Transverse colon (tissue), 4 donors: ENCODE measurements at regions not wholly inside any gene's neighbourhood (a gene's known extent, or its start where the extent isn't known, plus 50 kb on each side); places are given as distances from the start of the nearest gene placed in this dataset.

ENCODE experiments used
- DNase-seq: peaks from one replicate; pipeline ENCODE4 v3.0.0-alpha.2; 2019
- H3K27ac ChIP-seq, 4 donors: fragments of 200-600 bp; sonication (generic); 2 replicates each; pipeline ENCODE4 v1.5.1; 2016 to 2018; ENCODE audit warnings: inconsistent platforms in 4 of 4
- H3K27me3 ChIP-seq: fragments of 200-600 bp; sonication (generic); 2 replicates; pipeline ENCODE4 v1.5.1; 2017; ENCODE audit warnings: inconsistent platforms
- H3K36me3 ChIP-seq, 4 donors: fragments of 200-600 bp; sonication (generic); 2 replicates each; pipeline ENCODE4 v1.5.1; 2017 to 2019; ENCODE audit warnings: inconsistent platforms in 4 of 4
- H3K4me1 ChIP-seq, 4 donors: fragments of 200-600 bp; sonication (generic); 2 replicates each; pipeline ENCODE4 v1.5.1; 2017 to 2020; ENCODE audit warnings: inconsistent platforms in 4 of 4
- H3K4me3 ChIP-seq, 4 donors: fragments of 200-600 bp; sonication (generic); 1 replicate in 1 of 4; 2 replicates in 3 of 4; pipeline versions ENCODE4 v1.5.1 to v1.6.1; 2017 to 2019; ENCODE audit warnings: inconsistent platforms in 4 of 4
- H3K9me3 ChIP-seq, 2 donors: fragments of 200-600 bp; sonication (generic); 2 replicates each; pipeline ENCODE4 v1.5.1; 2017 to 2019; ENCODE audit warnings: inconsistent platforms in 2 of 2
- EP300 ChIP-seq: sonication (generic); formaldehyde crosslinking; IDR thresholded peaks from one replicate; pipeline ENCODE4 v1.6.1; 2017; ENCODE audit warnings: antibody characterized with exemption, low read depth
- POLR2A ChIP-seq: fragments of 450-650 bp; IDR thresholded peaks from one replicate; pipeline ENCODE4 v1.6.1; 2016; ENCODE audit warnings: antibody characterized with exemption, mild to moderate bottlenecking, moderate library complexity
- POLR2AphosphoS5 ChIP-seq, 3 donors: sonication (generic); formaldehyde crosslinking; IDR thresholded peaks; one replicate each; pipeline ENCODE4 v1.6.1; 2016; ENCODE audit warnings: antibody characterized with exemption in 3 of 3
- WGBS, 2 donors: methylation state at CpG; one replicate each; pipeline ENCODE4 v1.1.5; 2018; ENCODE audit warnings: low coverage in 1 of 2; 5-methylcytosine and 5-hydroxymethylcytosine counted together
- in situ Hi-C, 4 donors: fragments of 200-750 bp; cut with MboI; loops; one replicate each; pipeline versions ENCODE4 v1.15.0 to v1.15.1; 2017; ENCODE audit warnings: low sequenced_read_pairs in 3 of 4, low pct_ligation_motif_present in 1 of 4, low pct_unique_long_range_greater_than_20kb in 1 of 4
- intact Hi-C: fragments of 100-400 bp; cut with DNase I; formaldehyde crosslinking; loops from one replicate; pipeline ENCODE4 v1.15.1; 2023; ENCODE audit warnings: low total_unique reads
- TF ChIP-seq, protein P1 (sequence below), 5 experiments: fragments of 200-600 bp in 3 of 5; fragments of 450-650 bp in 2 of 5; sonication (generic) in 3 of 5; IDR thresholded peaks; 1 replicate in 2 of 5; 2 replicates in 3 of 5; pipeline ENCODE4 v1.5.1; 2016 to 2017; ENCODE audit warnings: antibody characterized with exemption in 5 of 5, inconsistent platforms in 3 of 5, mild to moderate bottlenecking in 2 of 5, moderate library complexity in 1 of 5

DNA sequence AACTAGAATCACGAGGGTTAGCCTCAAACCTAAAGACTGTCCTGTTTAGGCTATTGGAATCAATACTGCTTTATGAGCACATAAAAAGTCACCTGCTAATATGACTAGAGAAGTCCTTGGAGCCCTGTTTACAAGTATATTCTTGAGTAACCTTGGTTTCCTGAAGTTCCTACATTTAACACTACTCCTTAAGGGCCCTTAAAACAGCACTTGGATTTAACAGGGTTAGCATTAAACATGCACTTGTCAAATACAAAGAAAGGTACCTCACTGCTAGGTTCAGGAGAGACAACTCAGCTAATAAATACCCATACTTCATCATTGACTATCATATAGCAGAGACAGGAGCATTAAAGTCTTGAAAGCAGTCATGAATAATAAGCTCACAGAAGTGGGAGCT, 96.7 kb downstream of the SLC5A7 start:
- in situ Hi-C loops = no loop called here
- WGBS, 2 donors = 79 to 100% methylated on average over 1 of the region's 1 CpG
- no peaks in the 10 kb centered on the region for H3K9me3 ChIP-seq

DNA sequence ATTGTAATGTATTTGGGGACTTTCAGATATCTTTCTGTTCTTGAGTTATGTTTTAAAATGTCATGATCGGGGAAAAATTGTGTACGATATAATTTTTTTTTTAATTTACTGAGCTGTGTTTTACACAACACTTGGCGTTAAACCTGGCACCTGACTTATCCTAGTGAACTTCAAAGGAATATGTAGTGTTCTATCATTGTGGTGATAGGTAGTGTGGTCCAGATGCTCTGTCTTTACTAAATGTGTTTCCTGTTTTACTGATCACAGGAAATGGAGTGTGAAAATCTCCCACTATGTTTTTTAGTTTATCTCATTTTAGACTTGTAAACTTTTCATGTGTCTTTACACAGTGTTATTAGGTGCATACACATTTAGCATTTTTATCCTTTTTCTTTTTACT, 98.0 kb downstream of the SLC5A7 start:
- TF ChIP-seq POLR2A = no peak
- 63 to 86% methylated on average over 3 of the region's 3 CpGs for WGBS, 2 donors
- intact Hi-C loops (no loop called here), in situ Hi-C loops (no loop called here)
- no peaks in the 10 kb centered on the region for H3K9me3 ChIP-seq
- H3K4me3 ChIP-seq = no peak overlapping the region
- no peaks in the 10 kb centered on the region for H3K36me3 ChIP-seq
- no peaks in the 10 kb centered on the region for H3K27me3 ChIP-seq
- DNase-seq = no peak
- no peak overlapping the region for H3K27ac ChIP-seq
- H3K4me1 ChIP-seq = no peaks in the 10 kb centered on the region

More for the DNA sequence above, 96.7 kb downstream of the SLC5A7 start:
- intact Hi-C loops = no loop called here
- H3K27me3 ChIP-seq = no peaks in the 10 kb centered on the region
- H3K4me3 ChIP-seq = no peak overlapping the region
- H3K36me3 ChIP-seq = no peaks in the 10 kb centered on the region
- DNase-seq = no peak
- no peak overlapping the region for H3K27ac ChIP-seq
- no peak for TF ChIP-seq POLR2AphosphoS5 (IDR thresholded peaks at IDR 0.05)
- TF ChIP-seq EP300 = no peak
- no peak for TF ChIP-seq POLR2A
- TF ChIP-seq, protein P1, sequence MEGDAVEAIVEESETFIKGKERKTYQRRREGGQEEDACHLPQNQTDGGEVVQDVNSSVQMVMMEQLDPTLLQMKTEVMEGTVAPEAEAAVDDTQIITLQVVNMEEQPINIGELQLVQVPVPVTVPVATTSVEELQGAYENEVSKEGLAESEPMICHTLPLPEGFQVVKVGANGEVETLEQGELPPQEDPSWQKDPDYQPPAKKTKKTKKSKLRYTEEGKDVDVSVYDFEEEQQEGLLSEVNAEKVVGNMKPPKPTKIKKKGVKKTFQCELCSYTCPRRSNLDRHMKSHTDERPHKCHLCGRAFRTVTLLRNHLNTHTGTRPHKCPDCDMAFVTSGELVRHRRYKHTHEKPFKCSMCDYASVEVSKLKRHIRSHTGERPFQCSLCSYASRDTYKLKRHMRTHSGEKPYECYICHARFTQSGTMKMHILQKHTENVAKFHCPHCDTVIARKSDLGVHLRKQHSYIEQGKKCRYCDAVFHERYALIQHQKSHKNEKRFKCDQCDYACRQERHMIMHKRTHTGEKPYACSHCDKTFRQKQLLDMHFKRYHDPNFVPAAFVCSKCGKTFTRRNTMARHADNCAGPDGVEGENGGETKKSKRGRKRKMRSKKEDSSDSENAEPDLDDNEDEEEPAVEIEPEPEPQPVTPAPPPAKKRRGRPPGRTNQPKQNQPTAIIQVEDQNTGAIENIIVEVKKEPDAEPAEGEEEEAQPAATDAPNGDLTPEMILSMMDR (IDR thresholded peaks at IDR 0.05) = no peak
- H3K4me1 ChIP-seq = no peaks in the 10 kb centered on the region

DNA sequence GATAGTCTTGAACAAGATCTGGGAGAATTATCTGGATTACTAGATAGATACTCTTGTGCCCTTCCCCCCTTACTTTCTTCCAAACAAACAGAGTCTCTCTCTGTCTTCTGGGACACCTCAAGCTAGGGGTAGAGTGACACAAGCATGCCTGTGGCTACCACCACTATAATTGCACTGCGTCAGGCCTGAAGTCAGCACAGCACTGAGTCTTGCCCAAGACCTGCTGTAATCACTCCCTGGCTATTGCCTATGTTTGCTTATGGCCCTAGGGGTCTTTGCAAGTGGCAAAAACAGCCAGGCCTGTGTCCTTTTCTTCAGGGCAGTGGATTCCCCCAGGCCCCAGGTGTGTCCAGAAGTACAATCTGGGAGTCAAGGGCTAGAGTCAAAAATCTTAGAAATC, 106.6 kb downstream of the SLC5A7 start:
- intact Hi-C loops (no loop called here), in situ Hi-C loops (no loop called here)
- 93 to 100% methylated on average over 1 of the region's 1 CpG for WGBS, 2 donors
- Histone ChIP-seq H3K4me3 (no peak overlapping the region), H3K36me3 (no peaks in the 10 kb centered on the region), H3K9me3 (no peaks in the 10 kb centered on the region), H3K27ac (no peak overlapping the region), H3K27me3 (no peaks in the 10 kb centered on the region), H3K4me1 (no peaks in the 10 kb centered on the region)
- no peak for DNase-seq
- TF ChIP-seq POLR2AphosphoS5 (IDR thresholded peaks at IDR 0.05) (no peak), EP300 (no peak), POLR2A (no peak)
- TF ChIP-seq, protein P1 (IDR thresholded peaks at IDR 0.05) = no peak

DNA sequence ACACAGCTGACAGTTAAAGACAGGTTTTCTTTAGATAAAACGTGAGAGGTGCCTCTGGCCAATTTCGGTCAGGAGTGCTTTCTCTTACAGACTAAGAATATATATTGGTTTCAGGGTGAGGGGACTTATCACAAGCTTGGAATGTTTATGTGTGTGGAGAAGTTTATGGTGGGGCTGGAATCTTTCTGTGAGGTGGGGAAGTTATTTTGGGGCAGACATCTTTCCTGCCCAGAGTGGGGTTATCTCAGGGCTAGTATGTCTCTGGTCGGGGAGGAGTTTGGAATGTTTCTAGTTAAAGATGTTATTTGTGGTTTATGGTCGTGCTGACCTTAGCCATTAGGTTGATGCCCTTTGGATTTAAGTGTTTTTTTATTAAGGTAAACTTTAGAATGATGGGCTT, 115.2 kb downstream of the SLC5A7 start:
- no peak for TF ChIP-seq EP300
- no peak for TF ChIP-seq POLR2AphosphoS5 (IDR thresholded peaks at IDR 0.05)
- TF ChIP-seq POLR2A = no peak
- TF ChIP-seq, protein P1 (IDR thresholded peaks at IDR 0.05) = no peak
- no peaks in the 10 kb centered on the region for H3K27me3 ChIP-seq
- no peak overlapping the region for H3K27ac ChIP-seq
- no peaks in the 10 kb centered on the region for H3K4me1 ChIP-seq
- WGBS, 2 donors = 24 to 45% methylated on average over 4 of the region's 4 CpGs
- H3K4me3 ChIP-seq = no peak overlapping the region
- in situ Hi-C loops = no loop called here
- intact Hi-C loops = no loop called here
- no peaks in the 10 kb centered on the region for H3K9me3 ChIP-seq
- H3K36me3 ChIP-seq = no peaks in the 10 kb centered on the region
- DNase-seq = no peak

DNA sequence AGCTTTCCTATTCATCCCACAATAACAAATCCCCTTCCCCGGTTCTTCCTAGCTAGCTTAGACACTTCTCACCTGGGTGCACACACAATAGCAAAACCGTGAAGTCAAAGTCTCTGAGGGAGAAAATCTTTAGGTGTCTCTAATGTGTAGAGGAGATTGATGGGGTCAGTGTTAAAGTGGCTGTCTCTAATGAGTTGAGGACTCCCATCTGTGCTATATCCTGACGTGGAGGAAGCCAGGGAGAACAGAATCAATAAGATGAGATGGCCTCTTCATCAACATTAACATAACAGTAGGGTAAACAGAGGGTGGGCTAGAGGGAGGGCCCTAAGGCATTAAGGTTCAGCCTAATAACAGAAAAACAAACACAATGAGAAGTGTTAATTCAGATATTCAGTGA, 120.4 kb downstream of the SLC5A7 start:
- Histone ChIP-seq H3K27ac (no peak overlapping the region), H3K4me1 (no peaks in the 10 kb centered on the region), H3K27me3 (no peaks in the 10 kb centered on the region), H3K4me3 (no peak overlapping the region), H3K9me3 (peaks cover 0 to 7% of the 10 kb centered on the region in 2 donors), H3K36me3 (no peaks in the 10 kb centered on the region)
- in situ Hi-C loops = no loop called here
- no peak for DNase-seq
- no peak for TF ChIP-seq POLR2AphosphoS5 (IDR thresholded peaks at IDR 0.05)
- TF ChIP-seq POLR2A = no peak
- TF ChIP-seq EP300 = no peak
- TF ChIP-seq, protein P1 (IDR thresholded peaks at IDR 0.05) = no peak
- intact Hi-C loops = no loop called here
- WGBS, 2 donors = 24 to 45% methylated on average over 3 of the region's 3 CpGs
